ENCODE measurements at regions not wholly inside any gene's neighbourhood (a gene's known extent, or its start where the extent isn't known, plus 50 kb on each side); places are given as distances from the start of the nearest gene placed in this dataset.

GRCh38 chr2:104051766-104052165, 802.1 kb upstream of the POU3F3 start:
- Histone ChIP-seq H3K4me1 (ENCODE audit: low read depth, poor library complexity, severe bottlenecking) (peaks cover 15% of the 10 kb centered on the region), H3K27ac (no peak overlapping the region), H2AFZ (ENCODE audit: low read depth) (no peak overlapping the region), H3K36me3 (ENCODE audit: insufficient read depth) (no peaks in the 10 kb centered on the region), H3K4me3 (IDR thresholded peaks at IDR 0.05; ENCODE audit: insufficient read depth, low read depth, low read length) (no peak overlapping the region), H3K79me2 (ENCODE audit: insufficient read depth, low read depth) (no peaks in the 10 kb centered on the region), H3K9ac (no peak overlapping the region), H4K20me1 (ENCODE audit: insufficient read depth) (no peaks in the 10 kb centered on the region), H3K27me3 (ENCODE audit: insufficient read depth, low read depth) (no peaks in the 10 kb centered on the region), H3K4me2 (no peak overlapping the region)
- TF ChIP-seq, protein P1, sequence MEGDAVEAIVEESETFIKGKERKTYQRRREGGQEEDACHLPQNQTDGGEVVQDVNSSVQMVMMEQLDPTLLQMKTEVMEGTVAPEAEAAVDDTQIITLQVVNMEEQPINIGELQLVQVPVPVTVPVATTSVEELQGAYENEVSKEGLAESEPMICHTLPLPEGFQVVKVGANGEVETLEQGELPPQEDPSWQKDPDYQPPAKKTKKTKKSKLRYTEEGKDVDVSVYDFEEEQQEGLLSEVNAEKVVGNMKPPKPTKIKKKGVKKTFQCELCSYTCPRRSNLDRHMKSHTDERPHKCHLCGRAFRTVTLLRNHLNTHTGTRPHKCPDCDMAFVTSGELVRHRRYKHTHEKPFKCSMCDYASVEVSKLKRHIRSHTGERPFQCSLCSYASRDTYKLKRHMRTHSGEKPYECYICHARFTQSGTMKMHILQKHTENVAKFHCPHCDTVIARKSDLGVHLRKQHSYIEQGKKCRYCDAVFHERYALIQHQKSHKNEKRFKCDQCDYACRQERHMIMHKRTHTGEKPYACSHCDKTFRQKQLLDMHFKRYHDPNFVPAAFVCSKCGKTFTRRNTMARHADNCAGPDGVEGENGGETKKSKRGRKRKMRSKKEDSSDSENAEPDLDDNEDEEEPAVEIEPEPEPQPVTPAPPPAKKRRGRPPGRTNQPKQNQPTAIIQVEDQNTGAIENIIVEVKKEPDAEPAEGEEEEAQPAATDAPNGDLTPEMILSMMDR (conservative IDR thresholded peaks at IDR 0.05; ENCODE audit: low read depth, low read length), result no peak

- Histone ChIP-seq H3K36me3 (ENCODE audit: insufficient read depth) (no peaks in the 10 kb centered on the region), H3K27me3 (ENCODE audit: insufficient read depth, low read depth) (no peaks in the 10 kb centered on the region), H3K4me3 (IDR thresholded peaks at IDR 0.05; ENCODE audit: insufficient read depth, low read depth, low read length) (no peak overlapping the region), H3K4me1 (ENCODE audit: low read depth, poor library complexity, severe bottlenecking) (peaks cover 9% of the 10 kb centered on the region), H2AFZ (ENCODE audit: low read depth) (no peak overlapping the region), H3K4me2 (no peak overlapping the region), H4K20me1 (ENCODE audit: insufficient read depth) (no peaks in the 10 kb centered on the region), H3K27ac (no peak overlapping the region), H3K9ac (no peak overlapping the region), H3K79me2 (ENCODE audit: insufficient read depth, low read depth) (no peaks in the 10 kb centered on the region)
- TF ChIP-seq, protein P1 (conservative IDR thresholded peaks at IDR 0.05; ENCODE audit: low read depth, low read length), result no peak
Observed at GRCh38 chr2:104052356-104052755, 801.6 kb upstream of the POU3F3 start.

GRCh38 chr2:104056451-104056850, 797.5 kb upstream of the POU3F3 start:
- TF ChIP-seq, protein P1 (conservative IDR thresholded peaks at IDR 0.05; ENCODE audit: low read depth, low read length), result no peak
- Histone ChIP-seq H3K4me2 (no peak overlapping the region), H3K4me1 (ENCODE audit: low read depth, poor library complexity, severe bottlenecking) (no peaks in the 10 kb centered on the region), H4K20me1 (ENCODE audit: insufficient read depth) (no peaks in the 10 kb centered on the region), H3K9ac (no peak overlapping the region), H2AFZ (ENCODE audit: low read depth) (no peak overlapping the region), H3K36me3 (ENCODE audit: insufficient read depth) (no peaks in the 10 kb centered on the region), H3K4me3 (IDR thresholded peaks at IDR 0.05; ENCODE audit: insufficient read depth, low read depth, low read length) (no peak overlapping the region), H3K27me3 (ENCODE audit: insufficient read depth, low read depth) (no peaks in the 10 kb centered on the region), H3K27ac (no peak overlapping the region), H3K79me2 (ENCODE audit: insufficient read depth, low read depth) (no peaks in the 10 kb centered on the region)

GRCh38 chr2:104068665-104069064, 785.2 kb upstream of the POU3F3 start:
- Histone ChIP-seq H3K4me1 (ENCODE audit: low read depth, poor library complexity, severe bottlenecking) (no peaks in the 10 kb centered on the region), H3K79me2 (ENCODE audit: insufficient read depth, low read depth) (no peaks in the 10 kb centered on the region), H3K27ac (no peak overlapping the region), H3K27me3 (ENCODE audit: insufficient read depth, low read depth) (no peaks in the 10 kb centered on the region), H2AFZ (ENCODE audit: low read depth) (no peak overlapping the region), H4K20me1 (ENCODE audit: insufficient read depth) (no peaks in the 10 kb centered on the region), H3K4me3 (IDR thresholded peaks at IDR 0.05; ENCODE audit: insufficient read depth, low read depth, low read length) (no peak overlapping the region), H3K4me2 (no peak overlapping the region), H3K36me3 (ENCODE audit: insufficient read depth) (no peaks in the 10 kb centered on the region), H3K9ac (no peak overlapping the region)
- TF ChIP-seq, protein P1 (conservative IDR thresholded peaks at IDR 0.05; ENCODE audit: low read depth, low read length), result no peak
